ENCODE measurements at regions not wholly inside any gene's neighbourhood (a gene's known extent, or its start where the extent isn't known, plus 50 kb on each side); places are given as distances from the start of the nearest gene placed in this dataset.
"Not testable (repeated sequence)": the region's sequence is repeated elsewhere in the genome, so short reads cannot be mapped to it uniquely, and the experiment has no call there.

- not testable (repeated sequence) for TF ChIP-seq YY1 (IDR thresholded peaks at IDR 0.05; ENCODE audit: low read depth); EP300 (IDR thresholded peaks at IDR 0.05; ENCODE audit: borderline replicate concordance in 1 of 2, low read depth in 1 of 2, low read length in 1 of 2); RAD21 (IDR thresholded peaks at IDR 0.05; ENCODE audit: low read length); POLR2AphosphoS5 (IDR thresholded peaks at IDR 0.05; ENCODE audit: low read depth, low read length); RCOR1 (IDR thresholded peaks at IDR 0.05; ENCODE audit: low read length); TEAD4 (IDR thresholded peaks at IDR 0.05; ENCODE audit: borderline replicate concordance, insufficient read depth); FOXM1 (IDR thresholded peaks at IDR 0.05; ENCODE audit: low read depth); EZH2phosphoT487 (IDR thresholded peaks at IDR 0.05; ENCODE audit: borderline replicate concordance, low read depth)
- TF ChIP-seq, protein P1, sequence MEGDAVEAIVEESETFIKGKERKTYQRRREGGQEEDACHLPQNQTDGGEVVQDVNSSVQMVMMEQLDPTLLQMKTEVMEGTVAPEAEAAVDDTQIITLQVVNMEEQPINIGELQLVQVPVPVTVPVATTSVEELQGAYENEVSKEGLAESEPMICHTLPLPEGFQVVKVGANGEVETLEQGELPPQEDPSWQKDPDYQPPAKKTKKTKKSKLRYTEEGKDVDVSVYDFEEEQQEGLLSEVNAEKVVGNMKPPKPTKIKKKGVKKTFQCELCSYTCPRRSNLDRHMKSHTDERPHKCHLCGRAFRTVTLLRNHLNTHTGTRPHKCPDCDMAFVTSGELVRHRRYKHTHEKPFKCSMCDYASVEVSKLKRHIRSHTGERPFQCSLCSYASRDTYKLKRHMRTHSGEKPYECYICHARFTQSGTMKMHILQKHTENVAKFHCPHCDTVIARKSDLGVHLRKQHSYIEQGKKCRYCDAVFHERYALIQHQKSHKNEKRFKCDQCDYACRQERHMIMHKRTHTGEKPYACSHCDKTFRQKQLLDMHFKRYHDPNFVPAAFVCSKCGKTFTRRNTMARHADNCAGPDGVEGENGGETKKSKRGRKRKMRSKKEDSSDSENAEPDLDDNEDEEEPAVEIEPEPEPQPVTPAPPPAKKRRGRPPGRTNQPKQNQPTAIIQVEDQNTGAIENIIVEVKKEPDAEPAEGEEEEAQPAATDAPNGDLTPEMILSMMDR (IDR thresholded peaks at IDR 0.05) = not testable (repeated sequence)
- TF ChIP-seq, protein P2, sequence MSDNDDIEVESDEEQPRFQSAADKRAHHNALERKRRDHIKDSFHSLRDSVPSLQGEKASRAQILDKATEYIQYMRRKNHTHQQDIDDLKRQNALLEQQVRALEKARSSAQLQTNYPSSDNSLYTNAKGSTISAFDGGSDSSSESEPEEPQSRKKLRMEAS (IDR thresholded peaks at IDR 0.05; ENCODE audit: low read depth) = not testable (repeated sequence)
- TF ChIP-seq, protein P3, sequence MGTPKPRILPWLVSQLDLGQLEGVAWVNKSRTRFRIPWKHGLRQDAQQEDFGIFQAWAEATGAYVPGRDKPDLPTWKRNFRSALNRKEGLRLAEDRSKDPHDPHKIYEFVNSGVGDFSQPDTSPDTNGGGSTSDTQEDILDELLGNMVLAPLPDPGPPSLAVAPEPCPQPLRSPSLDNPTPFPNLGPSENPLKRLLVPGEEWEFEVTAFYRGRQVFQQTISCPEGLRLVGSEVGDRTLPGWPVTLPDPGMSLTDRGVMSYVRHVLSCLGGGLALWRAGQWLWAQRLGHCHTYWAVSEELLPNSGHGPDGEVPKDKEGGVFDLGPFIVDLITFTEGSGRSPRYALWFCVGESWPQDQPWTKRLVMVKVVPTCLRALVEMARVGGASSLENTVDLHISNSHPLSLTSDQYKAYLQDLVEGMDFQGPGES (IDR thresholded peaks at IDR 0.05; ENCODE audit: low read depth, low read length) = not testable (repeated sequence)
- TF ChIP-seq, protein P4, sequence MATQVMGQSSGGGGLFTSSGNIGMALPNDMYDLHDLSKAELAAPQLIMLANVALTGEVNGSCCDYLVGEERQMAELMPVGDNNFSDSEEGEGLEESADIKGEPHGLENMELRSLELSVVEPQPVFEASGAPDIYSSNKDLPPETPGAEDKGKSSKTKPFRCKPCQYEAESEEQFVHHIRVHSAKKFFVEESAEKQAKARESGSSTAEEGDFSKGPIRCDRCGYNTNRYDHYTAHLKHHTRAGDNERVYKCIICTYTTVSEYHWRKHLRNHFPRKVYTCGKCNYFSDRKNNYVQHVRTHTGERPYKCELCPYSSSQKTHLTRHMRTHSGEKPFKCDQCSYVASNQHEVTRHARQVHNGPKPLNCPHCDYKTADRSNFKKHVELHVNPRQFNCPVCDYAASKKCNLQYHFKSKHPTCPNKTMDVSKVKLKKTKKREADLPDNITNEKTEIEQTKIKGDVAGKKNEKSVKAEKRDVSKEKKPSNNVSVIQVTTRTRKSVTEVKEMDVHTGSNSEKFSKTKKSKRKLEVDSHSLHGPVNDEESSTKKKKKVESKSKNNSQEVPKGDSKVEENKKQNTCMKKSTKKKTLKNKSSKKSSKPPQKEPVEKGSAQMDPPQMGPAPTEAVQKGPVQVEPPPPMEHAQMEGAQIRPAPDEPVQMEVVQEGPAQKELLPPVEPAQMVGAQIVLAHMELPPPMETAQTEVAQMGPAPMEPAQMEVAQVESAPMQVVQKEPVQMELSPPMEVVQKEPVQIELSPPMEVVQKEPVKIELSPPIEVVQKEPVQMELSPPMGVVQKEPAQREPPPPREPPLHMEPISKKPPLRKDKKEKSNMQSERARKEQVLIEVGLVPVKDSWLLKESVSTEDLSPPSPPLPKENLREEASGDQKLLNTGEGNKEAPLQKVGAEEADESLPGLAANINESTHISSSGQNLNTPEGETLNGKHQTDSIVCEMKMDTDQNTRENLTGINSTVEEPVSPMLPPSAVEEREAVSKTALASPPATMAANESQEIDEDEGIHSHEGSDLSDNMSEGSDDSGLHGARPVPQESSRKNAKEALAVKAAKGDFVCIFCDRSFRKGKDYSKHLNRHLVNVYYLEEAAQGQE (IDR thresholded peaks at IDR 0.05; ENCODE audit: low read depth, low read length) = not testable (repeated sequence)
- TF ChIP-seq, protein P5, sequence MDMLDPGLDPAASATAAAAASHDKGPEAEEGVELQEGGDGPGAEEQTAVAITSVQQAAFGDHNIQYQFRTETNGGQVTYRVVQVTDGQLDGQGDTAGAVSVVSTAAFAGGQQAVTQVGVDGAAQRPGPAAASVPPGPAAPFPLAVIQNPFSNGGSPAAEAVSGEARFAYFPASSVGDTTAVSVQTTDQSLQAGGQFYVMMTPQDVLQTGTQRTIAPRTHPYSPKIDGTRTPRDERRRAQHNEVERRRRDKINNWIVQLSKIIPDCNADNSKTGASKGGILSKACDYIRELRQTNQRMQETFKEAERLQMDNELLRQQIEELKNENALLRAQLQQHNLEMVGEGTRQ (IDR thresholded peaks at IDR 0.05; ENCODE audit: borderline replicate concordance, low read depth, low read length) = not testable (repeated sequence)
Measured at GRCh38 chr9:42937583-42938235, 754.2 kb downstream of the SPATA31A6 start.

Measured in SK-N-SH (cell line).